NCI-H1417 (cell line): ENCODE measurements at regions not wholly inside any gene's neighbourhood (a gene's known extent, or its start where the extent isn't known, plus 50 kb on each side); places are given as distances from the start of the nearest gene placed in this dataset.
"Not testable (repeated sequence)": the region's sequence is repeated elsewhere in the genome, so short reads cannot be mapped to it uniquely, and the experiment has no call there.

ENCODE experiments used
- DNase-seq, 3 experiments: peaks; one replicate each; lab custom pipeline; 2025; lab: John Stamatoyannopoulos, UW

- peak in 2 of 3 experiments; percentile 26 to 36 for DNase-seq
Measured at GRCh38 chr22:23500508-23501260, 79.4 kb downstream of the IGLL1 start.

GRCh38 chr22:23499845-23500500 lies 80.1 kb downstream of the IGLL1 start:
- DNase-seq = no peak

GRCh38 chr22:23498811-23499798 lies 81.0 kb downstream of the IGLL1 start:
- DNase-seq = no peak

GRCh38 chr22:23497889-23498288 lies 82.2 kb downstream of the IGLL1 start:
- DNase-seq = not testable (repeated sequence)

- no peak for DNase-seq
Measured at GRCh38 chr22:23497016-23497885, 82.8 kb downstream of the IGLL1 start.

- DNase-seq = no peak
Measured at GRCh38 chr22:23496445-23496833, 83.7 kb downstream of the IGLL1 start.

- DNase-seq = no peak
Measured at GRCh38 chr22:23495614-23496444, 84.3 kb downstream of the IGLL1 start.

- DNase-seq = no peak
Measured at GRCh38 chr22:23494930-23495266, 85.2 kb downstream of the IGLL1 start.

- DNase-seq = no peak
Measured at GRCh38 chr22:23485490-23485889, 94.6 kb downstream of the IGLL1 start.

- no peak for DNase-seq
Measured at GRCh38 chr22:23484651-23485050, 95.4 kb downstream of the IGLL1 start.

- no peak for DNase-seq
Measured at GRCh38 chr22:23481369-23481768, 98.7 kb downstream of the IGLL1 start.

GRCh38 chr22:23478175-23478574 lies 101.9 kb downstream of the IGLL1 start:
- peak in 2 of 3 experiments; percentile 4 to 11 for DNase-seq

GRCh38 chr22:23474531-23474930 lies 105.6 kb downstream of the IGLL1 start:
- not testable (repeated sequence) for DNase-seq

GRCh38 chr22:23473901-23474300 lies 106.2 kb downstream of the IGLL1 start:
- DNase-seq = no peak

GRCh38 chr22:23472376-23472775 lies 107.7 kb downstream of the IGLL1 start:
- not testable (repeated sequence) for DNase-seq

- no peak for DNase-seq
Measured at GRCh38 chr22:23471698-23472097, 108.4 kb downstream of the IGLL1 start.

- no peak for DNase-seq
Measured at GRCh38 chr22:23470811-23471389, 109.2 kb downstream of the IGLL1 start.

- no peak for DNase-seq
Measured at GRCh38 chr22:23467721-23468294, 112.3 kb downstream of the IGLL1 start.

GRCh38 chr22:23466351-23466750 lies 113.7 kb downstream of the IGLL1 start:
- DNase-seq = no peak

- DNase-seq = not testable (repeated sequence)
Measured at GRCh38 chr22:23464796-23465195, 115.3 kb downstream of the IGLL1 start.
